ENCODE measurements at regions not wholly inside any gene's neighbourhood (a gene's known extent, or its start where the extent isn't known, plus 50 kb on each side); places are given as distances from the start of the nearest gene placed in this dataset.
"Not testable (repeated sequence)": the region's sequence is repeated elsewhere in the genome, so short reads cannot be mapped to it uniquely, and the experiment has no call there.

- WGBS, 2 donors = 88 to 100% methylated on average over 1 of the region's 1 CpG
Measured at GRCh38 chr1:24268555-24268954, 50.6 kb upstream of the GRHL3 start.

DNA sequence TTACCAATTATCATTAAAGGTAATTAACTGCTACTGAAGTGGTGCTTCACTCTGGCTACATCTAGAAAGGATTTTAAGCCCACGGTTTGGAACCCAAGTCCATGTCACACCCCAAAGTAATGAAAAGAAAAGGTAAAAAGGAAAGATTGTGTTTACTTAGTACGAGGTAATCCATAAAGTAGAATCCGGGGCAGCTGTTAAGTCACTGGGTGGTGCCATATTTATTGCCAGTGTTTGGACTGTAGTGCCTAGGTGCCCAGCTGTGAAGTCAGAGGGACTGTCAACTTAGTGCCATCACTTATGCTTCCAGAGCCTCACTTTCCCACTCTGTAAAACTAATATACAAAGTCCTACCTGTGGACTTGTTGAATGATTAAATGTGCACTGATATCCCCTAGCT is 52.2 kb upstream of the GRHL3 start:
- DNase-seq (no peak), ATAC-seq (ENCODE audit: insufficient read depth, low FRiP score) (no peak)
- 56 to 61% methylated on average over 3 of the region's 3 CpGs for WGBS, 2 donors
- no peaks in the 10 kb centered on the region for H3K4me1 ChIP-seq (ENCODE audit: control insufficient read depth in 5 of 5, insufficient read depth in 5 of 5, low read length in 5 of 5)
- H3K27me3 ChIP-seq (ENCODE audit: control insufficient read depth in 3 of 3, insufficient read depth in 3 of 3, low read length in 2 of 3) = no peaks in the 10 kb centered on the region
- H3K36me3 ChIP-seq (ENCODE audit: control insufficient read depth in 4 of 4, insufficient read depth in 4 of 4, low read length in 4 of 4) = no peaks in the 10 kb centered on the region
- H3K27ac ChIP-seq (ENCODE audit: low read depth in 1 of 2, low read length in 1 of 2) = no peak overlapping the region
- TF ChIP-seq, protein P1, sequence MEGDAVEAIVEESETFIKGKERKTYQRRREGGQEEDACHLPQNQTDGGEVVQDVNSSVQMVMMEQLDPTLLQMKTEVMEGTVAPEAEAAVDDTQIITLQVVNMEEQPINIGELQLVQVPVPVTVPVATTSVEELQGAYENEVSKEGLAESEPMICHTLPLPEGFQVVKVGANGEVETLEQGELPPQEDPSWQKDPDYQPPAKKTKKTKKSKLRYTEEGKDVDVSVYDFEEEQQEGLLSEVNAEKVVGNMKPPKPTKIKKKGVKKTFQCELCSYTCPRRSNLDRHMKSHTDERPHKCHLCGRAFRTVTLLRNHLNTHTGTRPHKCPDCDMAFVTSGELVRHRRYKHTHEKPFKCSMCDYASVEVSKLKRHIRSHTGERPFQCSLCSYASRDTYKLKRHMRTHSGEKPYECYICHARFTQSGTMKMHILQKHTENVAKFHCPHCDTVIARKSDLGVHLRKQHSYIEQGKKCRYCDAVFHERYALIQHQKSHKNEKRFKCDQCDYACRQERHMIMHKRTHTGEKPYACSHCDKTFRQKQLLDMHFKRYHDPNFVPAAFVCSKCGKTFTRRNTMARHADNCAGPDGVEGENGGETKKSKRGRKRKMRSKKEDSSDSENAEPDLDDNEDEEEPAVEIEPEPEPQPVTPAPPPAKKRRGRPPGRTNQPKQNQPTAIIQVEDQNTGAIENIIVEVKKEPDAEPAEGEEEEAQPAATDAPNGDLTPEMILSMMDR (IDR thresholded peaks at IDR 0.05; ENCODE audit: control extremely low read depth, extremely low read depth) = no peak
- H3K9ac ChIP-seq (ENCODE audit: insufficient read depth in 1 of 2, low read length in 2 of 2) = no peak overlapping the region
- H3K4me3 ChIP-seq = no peak overlapping the region
- peaks cover 0 to 5% (median 1%) of the 10 kb centered on the region in 4 donors for H3K9me3 ChIP-seq (ENCODE audit: control insufficient read depth in 4 of 4, insufficient read depth in 3 of 4, low read length in 3 of 4)

More at GRCh38 chr1:24268555-24268954, 50.6 kb upstream of the GRHL3 start:
- H3K27me3 ChIP-seq (ENCODE audit: control insufficient read depth in 3 of 3, insufficient read depth in 3 of 3, low read length in 2 of 3); H3K27ac ChIP-seq (ENCODE audit: low read depth in 1 of 2, low read length in 1 of 2); H3K9ac ChIP-seq (ENCODE audit: insufficient read depth in 1 of 2, low read length in 2 of 2); H3K36me3 ChIP-seq (ENCODE audit: control insufficient read depth in 4 of 4, insufficient read depth in 4 of 4, low read length in 4 of 4); H3K9me3 ChIP-seq (ENCODE audit: control insufficient read depth in 4 of 4, insufficient read depth in 3 of 4, low read length in 3 of 4); DNase-seq; H3K4me1 ChIP-seq (ENCODE audit: control insufficient read depth in 5 of 5, insufficient read depth in 5 of 5, low read length in 5 of 5); H3K4me3 ChIP-seq; ATAC-seq (ENCODE audit: insufficient read depth, low FRiP score): not testable (repeated sequence)

GRCh38 chr1:24266398-24266941 is 52.7 kb upstream of the GRHL3 start:
- Histone ChIP-seq H3K4me3 (no peak overlapping the region), H3K4me1 (ENCODE audit: control insufficient read depth in 5 of 5, insufficient read depth in 5 of 5, low read length in 5 of 5) (no peaks in the 10 kb centered on the region), H3K27ac (ENCODE audit: low read depth in 1 of 2, low read length in 1 of 2) (no peak overlapping the region), H3K36me3 (ENCODE audit: control insufficient read depth in 4 of 4, insufficient read depth in 4 of 4, low read length in 4 of 4) (no peaks in the 10 kb centered on the region), H3K9ac (ENCODE audit: insufficient read depth in 1 of 2, low read length in 2 of 2) (no peak overlapping the region), H3K9me3 (ENCODE audit: control insufficient read depth in 4 of 4, insufficient read depth in 3 of 4, low read length in 3 of 4) (peaks cover 0 to 5% (median 1%) of the 10 kb centered on the region in 4 donors), H3K27me3 (ENCODE audit: control insufficient read depth in 3 of 3, insufficient read depth in 3 of 3, low read length in 2 of 3) (no peaks in the 10 kb centered on the region)
- ATAC-seq (ENCODE audit: insufficient read depth, low FRiP score) (no peak), DNase-seq (no peak)
- TF ChIP-seq, protein P1 (IDR thresholded peaks at IDR 0.05; ENCODE audit: control extremely low read depth, extremely low read depth) = no peak
- 66 to 77% methylated on average over 9 of the region's 9 CpGs for WGBS, 2 donors

DNA sequence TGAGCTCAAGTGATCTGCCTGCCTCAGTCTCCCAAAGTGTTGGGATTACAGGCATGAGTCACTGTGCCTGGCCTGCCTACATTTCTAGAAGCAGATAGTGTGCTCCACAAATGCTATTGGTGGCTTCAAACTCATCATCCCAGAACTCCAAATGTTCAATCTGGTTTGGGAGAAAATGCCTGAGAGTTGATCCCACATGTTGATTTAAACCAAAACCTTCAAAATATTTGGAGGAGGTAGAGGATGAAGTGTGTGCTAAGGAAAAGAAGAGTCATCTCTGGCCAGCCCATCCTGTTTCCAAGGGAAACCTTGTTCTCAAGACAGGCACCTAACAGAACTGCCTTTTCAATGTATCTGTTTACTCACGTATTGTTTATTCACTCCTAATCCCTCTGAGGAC is 55.4 kb upstream of the GRHL3 start:
- Histone ChIP-seq H3K4me3 (no peak overlapping the region), H3K36me3 (ENCODE audit: control insufficient read depth in 4 of 4, insufficient read depth in 4 of 4, low read length in 4 of 4) (no peaks in the 10 kb centered on the region), H3K27ac (ENCODE audit: low read depth in 1 of 2, low read length in 1 of 2) (no peak overlapping the region), H3K9ac (ENCODE audit: insufficient read depth in 1 of 2, low read length in 2 of 2) (no peak overlapping the region), H3K4me1 (ENCODE audit: control insufficient read depth in 5 of 5, insufficient read depth in 5 of 5, low read length in 5 of 5) (no peaks in the 10 kb centered on the region), H3K27me3 (ENCODE audit: control insufficient read depth in 3 of 3, insufficient read depth in 3 of 3, low read length in 2 of 3) (no peaks in the 10 kb centered on the region), H3K9me3 (ENCODE audit: control insufficient read depth in 4 of 4, insufficient read depth in 3 of 4, low read length in 3 of 4) (peaks cover 0 to 2% (median 0%) of the 10 kb centered on the region in 4 donors)
- TF ChIP-seq, protein P1 (IDR thresholded peaks at IDR 0.05; ENCODE audit: control extremely low read depth, extremely low read depth) = no peak
- ATAC-seq (ENCODE audit: insufficient read depth, low FRiP score) (no peak), DNase-seq (no peak)
- 97 to 98% methylated on average over 1 of the region's 1 CpG for WGBS, 2 donors

Data from lung (tissue), 11 donors.